Kidney (tissue), 13 donors: ENCODE measurements at regions not wholly inside any gene's neighbourhood (a gene's known extent, or its start where the extent isn't known, plus 50 kb on each side); places are given as distances from the start of the nearest gene placed in this dataset.
A peak's percentile ranks its signal among the peaks of the same experiment; 100 is the strongest.

Source experiments
- DNase-seq, 5 donors: peaks; one replicate each; pipeline ENCODE4 v3.0.0-alpha.2; 2013 to 2020
- FAIRE-seq: peaks from 2 replicates; lab custom pipeline; 2012; peaks lifted over from hg19 to GRCh38; lab: Jason Lieb, UNC
- H3K27ac ChIP-seq, 2 donors: one replicate each; pipeline ENCODE4 v1.7.0; 2013; ENCODE audit warnings: low read depth in 2 of 2, low read length in 2 of 2, inconsistent platforms in 1 of 2
- H3K27me3 ChIP-seq: one replicate; pipeline ENCODE4 v1.7.1; 2013; ENCODE audit warnings: low read length, inconsistent platforms; ENCODE audit not compliant: control insufficient read depth, insufficient read depth
- H3K36me3 ChIP-seq, 3 donors: one replicate each; pipeline versions ENCODE4 v1.7.0 to v1.7.1; 2013; ENCODE audit warnings: low read length in 3 of 3, control low read depth in 1 of 3, inconsistent platforms in 1 of 3; ENCODE audit not compliant: insufficient read depth in 3 of 3, control insufficient read depth in 2 of 3
- H3K4me1 ChIP-seq, 3 donors: one replicate each; pipeline versions ENCODE4 v1.7.0 to v1.7.1; 2013; ENCODE audit warnings: low read length in 3 of 3, inconsistent platforms in 1 of 3, low read depth in 1 of 3; ENCODE audit not compliant: control insufficient read depth in 2 of 3, insufficient read depth in 2 of 3
- H3K4me3 ChIP-seq, 3 donors: one replicate each; pipeline versions ENCODE4 v1.7.0 to v1.8.1; 2013; ENCODE audit warnings: low read length in 3 of 3, control low read depth in 1 of 3, inconsistent platforms in 1 of 3
- H3K9ac ChIP-seq, 3 donors: one replicate each; pipeline versions ENCODE4 v1.7.0 to v1.7.1; 2013; ENCODE audit warnings: low read length in 3 of 3, control low read depth in 1 of 3, inconsistent platforms in 1 of 3
- H3K9me3 ChIP-seq, 3 donors: one replicate each; pipeline versions ENCODE4 v1.7.0 to v1.7.1; 2013; ENCODE audit warnings: low read length in 3 of 3, control low read depth in 1 of 3, inconsistent platforms in 1 of 3; ENCODE audit not compliant: control insufficient read depth in 2 of 3, insufficient read depth in 1 of 3
- intact Hi-C: fragments of 100-400 bp; cut with DNase I; formaldehyde crosslinking; loops from one replicate; pipeline ENCODE4 v1.11.1; 2022
- TF ChIP-seq, protein P1 (sequence below): IDR thresholded peaks from 3 replicates; pipeline ENCODE4 v1.5.1; 2012; ENCODE audit warnings: mild to moderate bottlenecking, moderate library complexity, borderline replicate concordance; ENCODE audit not compliant: insufficient read depth; ENCODE audit errors: extremely low read depth
- donor health status: control.
- donor health status: control.
- donor health status: control.
- donor health status: control.
- donor health status: control.
- donor health status: DM: yes; HTN: yes; CAD: no.
- donor health status: Normal renal cell carcinoma (clear cell type).

DNA sequence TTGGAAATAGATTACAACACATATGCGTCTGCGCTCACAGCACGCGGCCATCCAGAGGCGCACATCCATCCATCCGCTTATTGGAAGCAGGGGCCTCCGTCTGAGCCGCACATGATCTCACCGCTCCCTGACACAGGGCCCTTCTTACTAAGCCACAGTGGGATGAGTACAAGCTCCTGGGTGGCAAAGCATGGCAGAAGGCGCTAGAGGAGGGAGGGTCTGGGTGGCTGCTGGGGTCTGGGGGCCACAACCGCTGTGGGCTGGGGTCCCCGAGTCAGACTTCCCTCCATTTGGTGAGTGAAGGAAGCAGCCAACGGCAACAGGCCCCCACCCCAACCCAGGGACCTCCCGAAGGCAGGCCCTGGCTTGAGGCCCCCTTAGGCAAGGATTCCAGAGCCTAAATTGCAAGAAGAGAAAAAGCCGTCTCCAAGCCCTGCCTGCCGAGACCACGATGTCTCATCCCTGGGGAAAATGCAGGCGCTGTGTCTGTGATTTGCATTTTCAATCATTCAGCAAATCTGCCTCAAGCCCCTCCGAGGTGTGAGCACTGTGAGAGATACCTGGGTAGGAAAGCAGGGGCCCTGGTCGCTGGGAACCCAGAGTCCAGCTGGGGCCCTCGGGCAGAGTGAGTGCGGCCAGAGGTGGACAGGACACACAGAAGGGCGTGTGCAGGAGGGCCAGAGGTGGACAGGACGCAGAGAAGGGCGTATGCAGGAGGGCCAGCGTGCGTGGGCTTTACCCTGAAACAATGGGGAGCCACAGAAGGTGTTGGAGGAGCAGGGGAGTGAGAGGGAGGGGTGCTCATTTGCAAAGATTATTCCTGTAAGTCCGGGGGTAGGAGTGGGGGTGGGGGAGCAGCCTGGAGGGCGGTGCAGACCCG lies 135.7 kb downstream of the OLFM1 start:
- no peaks in the 10 kb centered on the region for H3K4me1 ChIP-seq
- intact Hi-C loops, result no loop called here
- TF ChIP-seq, protein P1, sequence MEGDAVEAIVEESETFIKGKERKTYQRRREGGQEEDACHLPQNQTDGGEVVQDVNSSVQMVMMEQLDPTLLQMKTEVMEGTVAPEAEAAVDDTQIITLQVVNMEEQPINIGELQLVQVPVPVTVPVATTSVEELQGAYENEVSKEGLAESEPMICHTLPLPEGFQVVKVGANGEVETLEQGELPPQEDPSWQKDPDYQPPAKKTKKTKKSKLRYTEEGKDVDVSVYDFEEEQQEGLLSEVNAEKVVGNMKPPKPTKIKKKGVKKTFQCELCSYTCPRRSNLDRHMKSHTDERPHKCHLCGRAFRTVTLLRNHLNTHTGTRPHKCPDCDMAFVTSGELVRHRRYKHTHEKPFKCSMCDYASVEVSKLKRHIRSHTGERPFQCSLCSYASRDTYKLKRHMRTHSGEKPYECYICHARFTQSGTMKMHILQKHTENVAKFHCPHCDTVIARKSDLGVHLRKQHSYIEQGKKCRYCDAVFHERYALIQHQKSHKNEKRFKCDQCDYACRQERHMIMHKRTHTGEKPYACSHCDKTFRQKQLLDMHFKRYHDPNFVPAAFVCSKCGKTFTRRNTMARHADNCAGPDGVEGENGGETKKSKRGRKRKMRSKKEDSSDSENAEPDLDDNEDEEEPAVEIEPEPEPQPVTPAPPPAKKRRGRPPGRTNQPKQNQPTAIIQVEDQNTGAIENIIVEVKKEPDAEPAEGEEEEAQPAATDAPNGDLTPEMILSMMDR, result no peak
- H3K9ac ChIP-seq, result no peak overlapping the region
- H3K36me3 ChIP-seq, result peaks cover 0 to 3% (median 0%) of the 10 kb centered on the region in 3 donors
- H3K9me3 ChIP-seq, result peaks cover 0 to 1% (median 0%) of the 10 kb centered on the region in 3 donors
- no peak overlapping the region for H3K4me3 ChIP-seq
- no peaks in the 10 kb centered on the region for H3K27me3 ChIP-seq
- DNase-seq (peak in 2 of 5 donors; percentile 38 to 59), FAIRE-seq (no peak)
- no peak overlapping the region for H3K27ac ChIP-seq

DNA sequence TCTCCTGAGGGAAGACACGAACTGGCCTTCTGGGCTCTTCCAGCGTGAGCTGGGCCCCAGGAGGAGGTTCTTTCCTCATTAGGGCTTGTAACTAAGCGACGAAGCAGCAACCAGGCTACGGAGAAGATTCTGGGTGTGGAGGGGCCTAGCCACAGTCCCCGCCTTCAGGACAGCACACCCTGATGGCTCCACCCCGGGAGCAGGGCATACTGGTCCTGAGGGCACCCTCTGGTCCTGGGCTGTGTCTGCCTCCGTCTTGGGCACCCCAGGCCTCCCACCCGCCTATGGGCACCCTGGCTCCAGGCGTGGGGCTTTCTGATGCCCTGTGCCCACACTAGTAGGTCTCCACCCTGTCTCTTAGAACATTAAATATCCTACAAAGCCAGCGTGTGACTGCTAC lies 136.4 kb downstream of the OLFM1 start:
- H3K4me1 ChIP-seq, result no peaks in the 10 kb centered on the region
- FAIRE-seq, result no peak
- peak in 2 of 5 donors; percentile 24 to 45 for DNase-seq
- H3K9me3 ChIP-seq, result peaks cover 0 to 1% (median 0%) of the 10 kb centered on the region in 3 donors
- TF ChIP-seq, protein P1, result no peak
- no peaks in the 10 kb centered on the region for H3K27me3 ChIP-seq
- intact Hi-C loops, result no loop called here
- no peak overlapping the region for H3K9ac ChIP-seq
- no peak overlapping the region for H3K4me3 ChIP-seq
- peaks cover 0 to 3% (median 0%) of the 10 kb centered on the region in 3 donors for H3K36me3 ChIP-seq
- H3K27ac ChIP-seq, result no peak overlapping the region

DNA sequence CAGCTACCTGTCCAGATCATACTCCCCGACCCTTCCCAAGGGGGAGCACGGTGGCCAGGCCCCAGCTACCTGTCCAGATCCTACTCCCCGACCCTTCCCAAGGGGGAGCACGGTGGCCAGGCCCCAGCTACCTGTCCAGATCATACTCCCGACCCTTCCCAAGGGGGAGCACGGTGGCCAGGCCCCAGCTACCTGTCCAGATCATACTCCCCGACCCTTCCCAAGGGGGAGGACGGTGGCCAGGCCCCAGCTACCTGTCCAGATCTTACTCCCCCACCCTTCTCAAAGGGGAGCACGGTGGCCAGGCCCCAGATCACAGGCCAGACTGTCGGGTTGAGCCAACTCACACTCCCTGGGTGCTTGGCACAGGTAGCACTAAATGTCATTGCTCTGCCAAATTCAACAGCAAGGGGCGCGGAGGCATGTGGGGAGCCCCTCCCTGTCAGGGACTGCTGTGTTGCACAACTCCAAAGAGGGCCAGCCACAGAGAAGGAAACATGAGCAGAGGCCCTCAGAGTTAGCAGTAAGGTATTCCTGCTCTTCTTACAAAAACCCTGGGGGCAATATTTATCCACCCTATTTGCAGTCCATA lies 136.9 kb downstream of the OLFM1 start:
- Histone ChIP-seq H3K4me1 (no peaks in the 10 kb centered on the region), H3K27ac (no peak overlapping the region), H3K4me3 (no peak overlapping the region), H3K9me3 (peaks cover 0 to 1% (median 0%) of the 10 kb centered on the region in 3 donors), H3K27me3 (no peaks in the 10 kb centered on the region), H3K36me3 (peaks cover 0 to 3% (median 0%) of the 10 kb centered on the region in 3 donors), H3K9ac (no peak overlapping the region)
- peak in 2 of 5 donors; percentile 26 to 60 for DNase-seq
- FAIRE-seq, result no peak
- intact Hi-C loops, result no loop called here
- TF ChIP-seq, protein P1, result no peak
